ENCODE measurements at regions not wholly inside any gene's neighbourhood (a gene's known extent, or its start where the extent isn't known, plus 50 kb on each side); places are given as distances from the start of the nearest gene placed in this dataset.

- Histone ChIP-seq H3K9me3 (ENCODE audit: low read length) (no peaks in the 10 kb centered on the region), H3K27ac (ENCODE audit: low read length) (no peak overlapping the region), H3K79me2 (replicated peaks; ENCODE audit: insufficient read depth, low read length) (no peaks in the 10 kb centered on the region), H3K36me3 (ENCODE audit: insufficient read depth, low read length) (no peaks in the 10 kb centered on the region), H2AFZ (ENCODE audit: low read depth, low read length) (no peak overlapping the region), H3K4me2 (ENCODE audit: low read length) (no peak overlapping the region), H3K9ac (ENCODE audit: low read length) (no peak overlapping the region), H3K27me3 (ENCODE audit: insufficient read depth, low read depth, low read length) (no peaks in the 10 kb centered on the region), H3K4me3 (ENCODE audit: low read length) (no peak overlapping the region), H4K20me1 (ENCODE audit: insufficient read depth) (no peaks in the 10 kb centered on the region), H3F3A (ENCODE audit: insufficient read depth, low read length, poor library complexity, severe bottlenecking) (no peaks in the 10 kb centered on the region), H3K9me2 (ENCODE audit: insufficient read depth, low read length) (no peaks in the 10 kb centered on the region)
- TF ChIP-seq EZH2 (IDR thresholded peaks at IDR 0.05; ENCODE audit: borderline replicate concordance, insufficient read depth, low read length, poor library complexity, severe bottlenecking): no peak
- TF ChIP-seq EP300 (conservative IDR thresholded peaks at IDR 0.05; ENCODE audit: poor library complexity, severe bottlenecking): no peak
- TF ChIP-seq REST (IDR thresholded peaks at IDR 0.05; ENCODE audit: borderline replicate concordance): no peak
- no peak for TF ChIP-seq MXI1 (conservative IDR thresholded peaks at IDR 0.05; ENCODE audit: poor library complexity, severe bottlenecking)
- TF ChIP-seq CTCF (IDR thresholded peaks at IDR 0.05; ENCODE audit: poor library complexity, severe bottlenecking): no peak
- TF ChIP-seq RAD21 (conservative IDR thresholded peaks at IDR 0.05): no peak
- no peak for TF ChIP-seq TAF1 (IDR thresholded peaks at IDR 0.05; ENCODE audit: low read depth)
- no peak for TF ChIP-seq POLR2AphosphoS5 (IDR thresholded peaks at IDR 0.05)
- TF ChIP-seq SMC3 (conservative IDR thresholded peaks at IDR 0.05; ENCODE audit: poor library complexity): no peak
Measured at GRCh38 chr3:102757950-102758349, 323.1 kb downstream of the ZPLD1 start.

GRCh38 chr3:102761766-102762165, 327.0 kb downstream of the ZPLD1 start:
- no peaks in the 10 kb centered on the region for H3K79me2 ChIP-seq (replicated peaks; ENCODE audit: insufficient read depth, low read length)
- no peaks in the 10 kb centered on the region for H3F3A ChIP-seq (ENCODE audit: insufficient read depth, low read length, poor library complexity, severe bottlenecking)
- no peaks in the 10 kb centered on the region for H3K9me2 ChIP-seq (ENCODE audit: insufficient read depth, low read length)
- H3K4me3 ChIP-seq (ENCODE audit: low read length): no peak overlapping the region
- H3K9me3 ChIP-seq (ENCODE audit: low read length): no peaks in the 10 kb centered on the region
- H4K20me1 ChIP-seq (ENCODE audit: insufficient read depth): no peaks in the 10 kb centered on the region
- no peaks in the 10 kb centered on the region for H3K27me3 ChIP-seq (ENCODE audit: insufficient read depth, low read depth, low read length)
- H3K4me2 ChIP-seq (ENCODE audit: low read length): no peak overlapping the region
- no peak overlapping the region for H3K27ac ChIP-seq (ENCODE audit: low read length)
- TF ChIP-seq EP300 (conservative IDR thresholded peaks at IDR 0.05; ENCODE audit: poor library complexity, severe bottlenecking) (no peak), POLR2AphosphoS5 (IDR thresholded peaks at IDR 0.05) (no peak), TAF1 (IDR thresholded peaks at IDR 0.05; ENCODE audit: low read depth) (no peak), RAD21 (conservative IDR thresholded peaks at IDR 0.05) (no peak), SMC3 (conservative IDR thresholded peaks at IDR 0.05; ENCODE audit: poor library complexity) (no peak), EZH2 (IDR thresholded peaks at IDR 0.05; ENCODE audit: borderline replicate concordance, insufficient read depth, low read length, poor library complexity, severe bottlenecking) (no peak), CTCF (IDR thresholded peaks at IDR 0.05; ENCODE audit: poor library complexity, severe bottlenecking) (no peak), REST (IDR thresholded peaks at IDR 0.05; ENCODE audit: borderline replicate concordance) (no peak), MXI1 (conservative IDR thresholded peaks at IDR 0.05; ENCODE audit: poor library complexity, severe bottlenecking) (no peak)
- no peak overlapping the region for H3K9ac ChIP-seq (ENCODE audit: low read length)
- no peaks in the 10 kb centered on the region for H3K36me3 ChIP-seq (ENCODE audit: insufficient read depth, low read length)
- no peak overlapping the region for H2AFZ ChIP-seq (ENCODE audit: low read depth, low read length)
